ENCODE measurements at regions not wholly inside any gene's neighbourhood (a gene's known extent, or its start where the extent isn't known, plus 50 kb on each side); places are given as distances from the start of the nearest gene placed in this dataset.

- intact Hi-C loops (cut with micrococcal nuclease) = no loop called here
- H3K36me3 ChIP-seq (replicated peaks in 1 of 2; ENCODE audit: control extremely low read depth in 1 of 2, control insufficient read depth in 1 of 2, extremely low read depth in 1 of 2, insufficient read depth in 2 of 2, low read length in 1 of 2) = no peaks in the 10 kb centered on the region
- ChIA-PET CTCF (no interaction called here), POLR2A (no interaction called here)
- DNase-seq = no peak
- no peaks in the 10 kb centered on the region for H3K27me3 Mint-ChIP-seq
- H3K27ac ChIP-seq (ENCODE audit: low read length in 2 of 2) = no peak overlapping the region
- H3K4me1 Mint-ChIP-seq = no peaks in the 10 kb centered on the region
- no CpG with 5 or more reads among the region's 2 CpGs for WGBS (ENCODE audit: insufficient coverage)
- H3K9ac ChIP-seq (ENCODE audit: low read length) = no peak overlapping the region
- no peaks in the 10 kb centered on the region for H4K20me1 ChIP-seq (ENCODE audit: control insufficient read depth, insufficient read depth, low read length, poor library complexity, severe bottlenecking)
- H3K4me3 ChIP-seq (ENCODE audit: control extremely low read depth in 1 of 5, extremely low read depth in 1 of 5, insufficient read depth in 1 of 5, low read depth in 2 of 5, low read length in 4 of 5) = no peak overlapping the region
- no peak overlapping the region for H3K4me3 Mint-ChIP-seq
- H3K9me3 Mint-ChIP-seq (ENCODE audit: insufficient read depth) = peaks cover 2% of the 10 kb centered on the region
- ATAC-seq (ENCODE audit: low read depth) = no peak
- TF ChIP-seq, protein P1, sequence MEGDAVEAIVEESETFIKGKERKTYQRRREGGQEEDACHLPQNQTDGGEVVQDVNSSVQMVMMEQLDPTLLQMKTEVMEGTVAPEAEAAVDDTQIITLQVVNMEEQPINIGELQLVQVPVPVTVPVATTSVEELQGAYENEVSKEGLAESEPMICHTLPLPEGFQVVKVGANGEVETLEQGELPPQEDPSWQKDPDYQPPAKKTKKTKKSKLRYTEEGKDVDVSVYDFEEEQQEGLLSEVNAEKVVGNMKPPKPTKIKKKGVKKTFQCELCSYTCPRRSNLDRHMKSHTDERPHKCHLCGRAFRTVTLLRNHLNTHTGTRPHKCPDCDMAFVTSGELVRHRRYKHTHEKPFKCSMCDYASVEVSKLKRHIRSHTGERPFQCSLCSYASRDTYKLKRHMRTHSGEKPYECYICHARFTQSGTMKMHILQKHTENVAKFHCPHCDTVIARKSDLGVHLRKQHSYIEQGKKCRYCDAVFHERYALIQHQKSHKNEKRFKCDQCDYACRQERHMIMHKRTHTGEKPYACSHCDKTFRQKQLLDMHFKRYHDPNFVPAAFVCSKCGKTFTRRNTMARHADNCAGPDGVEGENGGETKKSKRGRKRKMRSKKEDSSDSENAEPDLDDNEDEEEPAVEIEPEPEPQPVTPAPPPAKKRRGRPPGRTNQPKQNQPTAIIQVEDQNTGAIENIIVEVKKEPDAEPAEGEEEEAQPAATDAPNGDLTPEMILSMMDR (IDR thresholded peaks at IDR 0.05) = no peak
- no peak for TF ChIP-seq EZH2 (IDR thresholded peaks at IDR 0.05; ENCODE audit: borderline replicate concordance, insufficient read depth, low read depth, low read length, poor library complexity, severe bottlenecking)
- no peaks in the 10 kb centered on the region for H3K27me3 ChIP-seq (replicated peaks in 1 of 4; ENCODE audit: control extremely low read depth in 1 of 4, control insufficient read depth in 3 of 4, insufficient read depth in 4 of 4, low read length in 3 of 4)
- no peak overlapping the region for H3K27ac Mint-ChIP-seq
- no peak overlapping the region for H2AFZ ChIP-seq (ENCODE audit: insufficient read depth, low read depth, low read length, poor library complexity, severe bottlenecking)
- H3K4me2 ChIP-seq (replicated peaks; ENCODE audit: low read depth, low read length, poor library complexity, severe bottlenecking) = no peak overlapping the region
- H3K79me2 ChIP-seq (ENCODE audit: control insufficient read depth, insufficient read depth, low read length) = no peaks in the 10 kb centered on the region
- H3K9me3 ChIP-seq (ENCODE audit: control extremely low read depth in 1 of 3, control insufficient read depth in 2 of 3, insufficient read depth in 1 of 3, low read length in 2 of 3) = no peaks in the 10 kb centered on the region
- H3K4me1 ChIP-seq (ENCODE audit: control insufficient read depth in 2 of 2, insufficient read depth in 2 of 2, low read length in 2 of 2) = no peaks in the 10 kb centered on the region
Observed at GRCh38 chr4:23070848-23071570, 378.3 kb downstream of the GBA3 start.

DNA sequence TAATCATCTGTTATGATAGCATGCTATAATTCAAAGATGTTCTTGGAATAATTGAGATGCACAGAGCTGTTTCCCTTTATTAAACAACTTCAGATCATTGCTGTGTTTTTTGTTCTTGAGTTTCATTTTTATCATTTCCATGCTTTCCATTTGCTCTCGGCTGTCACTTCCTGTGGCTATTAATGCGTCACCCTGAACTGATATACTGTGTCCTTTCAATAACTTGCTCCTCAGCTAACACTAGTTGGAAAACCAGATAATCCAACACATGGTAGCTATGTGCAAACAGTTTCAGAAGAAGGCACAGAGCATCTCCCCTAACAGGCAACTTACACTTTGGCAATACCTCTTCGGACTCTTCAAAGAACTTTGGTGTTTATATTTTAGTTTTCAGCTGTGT, 376.0 kb downstream of the GBA3 start:
- Mint-ChIP-seq H3K9me3 (ENCODE audit: insufficient read depth) (peaks cover 2% of the 10 kb centered on the region), H3K4me1 (no peaks in the 10 kb centered on the region), H3K27me3 (no peaks in the 10 kb centered on the region), H3K4me3 (no peak overlapping the region), H3K27ac (no peak overlapping the region)
- no peak overlapping the region for H3K27ac ChIP-seq (ENCODE audit: low read length in 2 of 2)
- TF ChIP-seq, protein P1 (IDR thresholded peaks at IDR 0.05) = no peak
- TF ChIP-seq EZH2 (IDR thresholded peaks at IDR 0.05; ENCODE audit: borderline replicate concordance, insufficient read depth, low read depth, low read length, poor library complexity, severe bottlenecking) = no peak
- WGBS (ENCODE audit: insufficient coverage) = no CpG with 5 or more reads among the region's 3 CpGs
- H3K79me2 ChIP-seq (ENCODE audit: control insufficient read depth, insufficient read depth, low read length) = no peaks in the 10 kb centered on the region
- DNase-seq (no peak), ATAC-seq (ENCODE audit: low read depth) (no peak)
- intact Hi-C loops (cut with micrococcal nuclease) = no loop called here
- no peaks in the 10 kb centered on the region for H4K20me1 ChIP-seq (ENCODE audit: control insufficient read depth, insufficient read depth, low read length, poor library complexity, severe bottlenecking)
- ChIA-PET POLR2A (no interaction called here), CTCF (no interaction called here)
- no peaks in the 10 kb centered on the region for H3K4me1 ChIP-seq (ENCODE audit: control insufficient read depth in 2 of 2, insufficient read depth in 2 of 2, low read length in 2 of 2)
- no peak overlapping the region for H3K4me2 ChIP-seq (replicated peaks; ENCODE audit: low read depth, low read length, poor library complexity, severe bottlenecking)
- no peaks in the 10 kb centered on the region for H3K27me3 ChIP-seq (replicated peaks in 1 of 4; ENCODE audit: control extremely low read depth in 1 of 4, control insufficient read depth in 3 of 4, insufficient read depth in 4 of 4, low read length in 3 of 4)
- no peaks in the 10 kb centered on the region for H3K36me3 ChIP-seq (replicated peaks in 1 of 2; ENCODE audit: control extremely low read depth in 1 of 2, control insufficient read depth in 1 of 2, extremely low read depth in 1 of 2, insufficient read depth in 2 of 2, low read length in 1 of 2)
- H3K9ac ChIP-seq (ENCODE audit: low read length) = no peak overlapping the region
- no peak overlapping the region for H2AFZ ChIP-seq (ENCODE audit: insufficient read depth, low read depth, low read length, poor library complexity, severe bottlenecking)
- H3K9me3 ChIP-seq (ENCODE audit: control extremely low read depth in 1 of 3, control insufficient read depth in 2 of 3, insufficient read depth in 1 of 3, low read length in 2 of 3) = no peaks in the 10 kb centered on the region
- no peak overlapping the region for H3K4me3 ChIP-seq (ENCODE audit: control extremely low read depth in 1 of 5, extremely low read depth in 1 of 5, insufficient read depth in 1 of 5, low read depth in 2 of 5, low read length in 4 of 5)
